HepG2 (cell line): ENCODE measurements at regions not wholly inside any gene's neighbourhood (a gene's known extent, or its start where the extent isn't known, plus 50 kb on each side); places are given as distances from the start of the nearest gene placed in this dataset.

Experiments used
- IKZF1 ChIP-seq: fragments of 450-650 bp; IDR thresholded peaks from 2 replicates; pipeline ENCODE4 v1.7.1; 2016
- RXRA ChIP-seq: sonication (generic); formaldehyde crosslinking; IDR thresholded peaks from 2 replicates; pipeline ENCODE4 v1.5.1; 2020; ENCODE audit warnings: missing genetic modification reagents
- STAT5B ChIP-seq: sonication (generic); formaldehyde crosslinking; IDR thresholded peaks from 2 replicates; pipeline ENCODE4 v1.4.0; 2020; ENCODE audit warnings: missing genetic modification reagents

DNA sequence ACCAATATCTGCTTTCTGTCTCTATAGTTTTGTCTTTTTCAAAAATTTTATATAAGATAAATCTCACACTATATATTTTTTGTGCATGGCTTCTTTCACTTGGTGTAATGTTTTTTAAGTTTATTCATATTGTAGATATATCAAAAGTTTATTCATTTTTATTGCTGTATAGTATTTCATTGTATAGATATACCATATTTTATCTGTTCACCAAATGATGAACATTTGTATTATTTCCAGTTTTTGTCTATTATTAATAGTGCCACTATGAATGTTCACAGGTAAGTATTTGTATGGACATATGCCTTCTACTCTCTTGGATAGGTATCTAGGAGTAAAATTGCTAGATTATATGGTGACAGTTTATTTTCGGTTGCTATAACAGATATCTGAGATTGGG is 289.5 kb upstream of the CITED2 start:
- TF ChIP-seq STAT5B (CRISPR knock-in tag) (no peak), RXRA (no peak), IKZF1 (no peak)
